ENCODE measurements at regions not wholly inside any gene's neighbourhood (a gene's known extent, or its start where the extent isn't known, plus 50 kb on each side); places are given as distances from the start of the nearest gene placed in this dataset.

GRCh38 chr13:37443538-37443937, 155.0 kb downstream of the POSTN start:
- no peaks in the 10 kb centered on the region for H3K27me3 ChIP-seq (ENCODE audit: low read depth)
- no peaks in the 10 kb centered on the region for H3K9me3 ChIP-seq
- H3K27ac ChIP-seq, result no peak overlapping the region
- intact Hi-C loops (cut with DNase I), result no loop called here
- no peak overlapping the region for H3K4me3 ChIP-seq
- H3K4me1 ChIP-seq, result no peaks in the 10 kb centered on the region
- H3K36me3 ChIP-seq, result no peaks in the 10 kb centered on the region
- no peak for DNase-seq
- TF ChIP-seq CTCF (IDR thresholded peaks at IDR 0.05), result no peak
- no peak for ATAC-seq

- no peak for TF ChIP-seq CTCF (IDR thresholded peaks at IDR 0.05)
- H3K9me3 ChIP-seq, result no peaks in the 10 kb centered on the region
- ATAC-seq, result no peak
Measured at GRCh38 chr13:37442996-37443395, 155.6 kb downstream of the POSTN start.

GRCh38 chr13:37435881-37436280, 162.7 kb downstream of the POSTN start:
- Histone ChIP-seq H3K4me1 (no peaks in the 10 kb centered on the region), H3K27ac (no peak overlapping the region), H3K4me3 (no peak overlapping the region), H3K36me3 (no peaks in the 10 kb centered on the region), H3K27me3 (ENCODE audit: low read depth) (no peaks in the 10 kb centered on the region), H3K9me3 (no peaks in the 10 kb centered on the region)
- intact Hi-C loops (cut with DNase I), result no loop called here
- TF ChIP-seq CTCF (IDR thresholded peaks at IDR 0.05), result no peak
- ATAC-seq (no peak), DNase-seq (no peak)

More at GRCh38 chr13:37442996-37443395, 155.6 kb downstream of the POSTN start:
- Histone ChIP-seq H3K4me1 (no peaks in the 10 kb centered on the region), H3K36me3 (no peaks in the 10 kb centered on the region), H3K27ac (no peak overlapping the region), H3K27me3 (ENCODE audit: low read depth) (no peaks in the 10 kb centered on the region), H3K4me3 (no peak overlapping the region)
- intact Hi-C loops (cut with DNase I), result no loop called here
- no peak for DNase-seq

GRCh38 chr13:37433086-37433485, 165.5 kb downstream of the POSTN start:
- TF ChIP-seq CTCF (IDR thresholded peaks at IDR 0.05), result no peak
- Histone ChIP-seq H3K4me3 (no peak overlapping the region), H3K9me3 (no peaks in the 10 kb centered on the region), H3K36me3 (no peaks in the 10 kb centered on the region), H3K4me1 (no peaks in the 10 kb centered on the region), H3K27me3 (ENCODE audit: low read depth) (no peaks in the 10 kb centered on the region), H3K27ac (no peak overlapping the region)
- intact Hi-C loops (cut with DNase I), result no loop called here
- ATAC-seq (no peak), DNase-seq (no peak)

GRCh38 chr13:37429976-37430375, 168.6 kb downstream of the POSTN start:
- Histone ChIP-seq H3K9me3 (no peaks in the 10 kb centered on the region), H3K27ac (no peak overlapping the region), H3K36me3 (no peaks in the 10 kb centered on the region), H3K4me1 (no peaks in the 10 kb centered on the region), H3K27me3 (ENCODE audit: low read depth) (no peaks in the 10 kb centered on the region), H3K4me3 (no peak overlapping the region)
- TF ChIP-seq CTCF (IDR thresholded peaks at IDR 0.05), result no peak
- ATAC-seq (no peak), DNase-seq (no peak)
- intact Hi-C loops (cut with DNase I), result no loop called here
